SK-N-SH treated with all-trans-retinoic acid at 6 μM for 48 hours (cell line): ENCODE measurements at regions not wholly inside any gene's neighbourhood (a gene's known extent, or its start where the extent isn't known, plus 50 kb on each side); places are given as distances from the start of the nearest gene placed in this dataset.

ENCODE experiments used
- ARNTL ChIP-seq: fragments of 450-650 bp; formaldehyde crosslinking; IDR thresholded peaks from 2 replicates; pipeline ENCODE4 v1.5.0; 2020; ENCODE audit warnings: low read depth, mild to moderate bottlenecking, moderate library complexity, borderline replicate concordance
- CSDC2 ChIP-seq: fragments of 250-450 bp; sonication (Bioruptor Pico); IDR thresholded peaks from 2 replicates; pipeline ENCODE4 v1.5.0; 2020; ENCODE audit warnings: mild to moderate bottlenecking, moderate library complexity
- CSRNP3 ChIP-seq: fragments of 250-450 bp; sonication (Bioruptor Pico); IDR thresholded peaks from 2 replicates; pipeline ENCODE4 v1.5.1; 2021; ENCODE audit warnings: mild to moderate bottlenecking, moderate library complexity
- PPARA ChIP-seq: fragments of 250-450 bp; sonication (Bioruptor Pico); IDR thresholded peaks from 2 replicates; pipeline ENCODE4 v1.5.0; 2020; ENCODE audit warnings: mild to moderate bottlenecking, borderline replicate concordance
- ZC3H10 ChIP-seq: fragments of 250-450 bp; sonication (Bioruptor Pico); IDR thresholded peaks from 2 replicates; pipeline ENCODE4 v1.5.1; 2021; ENCODE audit warnings: mild to moderate bottlenecking, moderate library complexity
- ZFP3 ChIP-seq: fragments of 250-450 bp; sonication (Bioruptor Pico); IDR thresholded peaks from 2 replicates; pipeline ENCODE4 v1.5.0; 2020; ENCODE audit warnings: mild to moderate bottlenecking, moderate library complexity
- ZFP30 ChIP-seq: fragments of 450-650 bp; formaldehyde crosslinking; IDR thresholded peaks from 2 replicates; pipeline ENCODE4 v1.5.0; 2022; ENCODE audit warnings: mild to moderate bottlenecking, moderate library complexity
- ZNF565 ChIP-seq: fragments of 450-650 bp; formaldehyde crosslinking; conservative IDR thresholded peaks from 2 replicates; pipeline ENCODE4 v1.5.0; 2020; ENCODE audit warnings: low read depth, mild to moderate bottlenecking, moderate library complexity
- TF ChIP-seq, protein P1 (sequence below): fragments of 250-450 bp; sonication (Bioruptor Pico); IDR thresholded peaks from 2 replicates; pipeline ENCODE4 v1.5.0; 2020; ENCODE audit warnings: mild to moderate bottlenecking, moderate library complexity
- TF ChIP-seq, protein P2 (sequence below): fragments of 250-450 bp; sonication (Bioruptor Pico); IDR thresholded peaks from 2 replicates; pipeline ENCODE4 v1.8.0; 2020; ENCODE audit warnings: mild to moderate bottlenecking, moderate library complexity, borderline replicate concordance

GRCh38 chr3:95168526-95168925, 1105.7 kb downstream of the NSUN3 start:
- TF ChIP-seq ZC3H10 (CRISPR knock-in tag) (no peak), ZFP3 (CRISPR knock-in tag) (no peak), ZNF565 (no peak), CSRNP3 (CRISPR knock-in tag) (no peak), CSDC2 (CRISPR knock-in tag) (no peak), ARNTL (CRISPR knock-in tag) (no peak), ZFP30 (no peak), PPARA (CRISPR knock-in tag) (no peak)
- TF ChIP-seq, protein P1, sequence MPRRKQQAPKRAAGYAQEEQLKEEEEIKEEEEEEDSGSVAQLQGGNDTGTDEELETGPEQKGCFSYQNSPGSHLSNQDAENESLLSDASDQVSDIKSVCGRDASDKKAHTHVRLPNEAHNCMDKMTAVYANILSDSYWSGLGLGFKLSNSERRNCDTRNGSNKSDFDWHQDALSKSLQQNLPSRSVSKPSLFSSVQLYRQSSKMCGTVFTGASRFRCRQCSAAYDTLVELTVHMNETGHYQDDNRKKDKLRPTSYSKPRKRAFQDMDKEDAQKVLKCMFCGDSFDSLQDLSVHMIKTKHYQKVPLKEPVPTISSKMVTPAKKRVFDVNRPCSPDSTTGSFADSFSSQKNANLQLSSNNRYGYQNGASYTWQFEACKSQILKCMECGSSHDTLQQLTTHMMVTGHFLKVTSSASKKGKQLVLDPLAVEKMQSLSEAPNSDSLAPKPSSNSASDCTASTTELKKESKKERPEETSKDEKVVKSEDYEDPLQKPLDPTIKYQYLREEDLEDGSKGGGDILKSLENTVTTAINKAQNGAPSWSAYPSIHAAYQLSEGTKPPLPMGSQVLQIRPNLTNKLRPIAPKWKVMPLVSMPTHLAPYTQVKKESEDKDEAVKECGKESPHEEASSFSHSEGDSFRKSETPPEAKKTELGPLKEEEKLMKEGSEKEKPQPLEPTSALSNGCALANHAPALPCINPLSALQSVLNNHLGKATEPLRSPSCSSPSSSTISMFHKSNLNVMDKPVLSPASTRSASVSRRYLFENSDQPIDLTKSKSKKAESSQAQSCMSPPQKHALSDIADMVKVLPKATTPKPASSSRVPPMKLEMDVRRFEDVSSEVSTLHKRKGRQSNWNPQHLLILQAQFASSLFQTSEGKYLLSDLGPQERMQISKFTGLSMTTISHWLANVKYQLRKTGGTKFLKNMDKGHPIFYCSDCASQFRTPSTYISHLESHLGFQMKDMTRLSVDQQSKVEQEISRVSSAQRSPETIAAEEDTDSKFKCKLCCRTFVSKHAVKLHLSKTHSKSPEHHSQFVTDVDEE (CRISPR knock-in tag), result no peak
- TF ChIP-seq, protein P2, sequence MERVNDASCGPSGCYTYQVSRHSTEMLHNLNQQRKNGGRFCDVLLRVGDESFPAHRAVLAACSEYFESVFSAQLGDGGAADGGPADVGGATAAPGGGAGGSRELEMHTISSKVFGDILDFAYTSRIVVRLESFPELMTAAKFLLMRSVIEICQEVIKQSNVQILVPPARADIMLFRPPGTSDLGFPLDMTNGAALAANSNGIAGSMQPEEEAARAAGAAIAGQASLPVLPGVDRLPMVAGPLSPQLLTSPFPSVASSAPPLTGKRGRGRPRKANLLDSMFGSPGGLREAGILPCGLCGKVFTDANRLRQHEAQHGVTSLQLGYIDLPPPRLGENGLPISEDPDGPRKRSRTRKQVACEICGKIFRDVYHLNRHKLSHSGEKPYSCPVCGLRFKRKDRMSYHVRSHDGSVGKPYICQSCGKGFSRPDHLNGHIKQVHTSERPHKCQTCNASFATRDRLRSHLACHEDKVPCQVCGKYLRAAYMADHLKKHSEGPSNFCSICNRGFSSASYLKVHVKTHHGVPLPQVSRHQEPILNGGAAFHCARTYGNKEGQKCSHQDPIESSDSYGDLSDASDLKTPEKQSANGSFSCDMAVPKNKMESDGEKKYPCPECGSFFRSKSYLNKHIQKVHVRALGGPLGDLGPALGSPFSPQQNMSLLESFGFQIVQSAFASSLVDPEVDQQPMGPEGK, result no peak
